Glomerular visceral epithelial cell (primary cell): ENCODE measurements at regions not wholly inside any gene's neighbourhood (a gene's known extent, or its start where the extent isn't known, plus 50 kb on each side); places are given as distances from the start of the nearest gene placed in this dataset.
"Not testable (repeated sequence)": the region's sequence is repeated elsewhere in the genome, so short reads cannot be mapped to it uniquely, and the experiment has no call there.

Experiments used
- DNase-seq: peaks from one replicate; pipeline ENCODE4 v3.0.0-alpha.2; 2016; ENCODE audit errors: extremely low spot score

DNA sequence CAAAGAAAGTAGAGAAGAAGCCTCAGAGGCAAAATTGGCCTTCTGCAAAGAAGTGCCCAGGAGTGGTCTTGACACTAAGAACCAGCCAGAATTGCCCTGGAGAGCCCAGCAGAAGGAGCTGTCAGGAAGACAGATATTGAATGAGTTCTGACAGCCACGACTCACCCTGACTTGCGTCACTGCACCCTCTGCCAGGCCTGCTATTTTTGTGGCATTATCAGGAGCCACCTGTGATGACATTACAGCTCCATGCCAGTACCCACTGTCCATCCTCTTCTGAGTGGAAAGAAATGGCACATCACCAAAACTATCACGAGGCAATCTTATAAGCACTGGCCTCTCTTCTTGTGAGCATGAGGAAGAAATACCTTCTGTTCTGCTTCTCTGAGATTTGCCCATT lies 67.7 kb downstream of the SMIM20 start:
- peak; percentile 40 for DNase-seq

GRCh38 chr4:25982962-25983361 lies 68.9 kb downstream of the SMIM20 start:
- no peak for DNase-seq

- DNase-seq: no peak
Measured at GRCh38 chr4:25984266-25984665, 70.2 kb downstream of the SMIM20 start.

DNA sequence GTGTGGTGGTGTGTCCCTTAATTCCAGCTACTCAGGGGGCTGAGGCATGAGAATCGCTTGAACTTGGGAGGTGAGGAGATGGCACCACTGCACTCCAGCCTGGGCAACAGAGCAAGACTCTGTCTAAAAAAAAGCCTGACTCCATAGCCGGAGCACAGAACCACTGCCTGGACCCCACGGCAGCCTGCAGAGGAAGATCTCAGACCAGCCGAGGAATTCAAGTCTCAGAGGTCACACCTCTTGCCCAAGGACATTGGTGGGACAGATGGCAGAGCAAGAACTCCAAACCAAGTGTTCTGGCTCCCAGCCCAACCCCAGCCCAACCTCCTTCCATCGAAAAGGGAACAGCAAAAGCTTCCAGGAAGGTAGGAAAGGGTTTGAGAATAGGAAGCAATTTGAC lies 70.8 kb downstream of the SMIM20 start:
- no peak for DNase-seq

- no peak for DNase-seq
Measured at GRCh38 chr4:25986807-25987206, 72.8 kb downstream of the SMIM20 start.

DNA sequence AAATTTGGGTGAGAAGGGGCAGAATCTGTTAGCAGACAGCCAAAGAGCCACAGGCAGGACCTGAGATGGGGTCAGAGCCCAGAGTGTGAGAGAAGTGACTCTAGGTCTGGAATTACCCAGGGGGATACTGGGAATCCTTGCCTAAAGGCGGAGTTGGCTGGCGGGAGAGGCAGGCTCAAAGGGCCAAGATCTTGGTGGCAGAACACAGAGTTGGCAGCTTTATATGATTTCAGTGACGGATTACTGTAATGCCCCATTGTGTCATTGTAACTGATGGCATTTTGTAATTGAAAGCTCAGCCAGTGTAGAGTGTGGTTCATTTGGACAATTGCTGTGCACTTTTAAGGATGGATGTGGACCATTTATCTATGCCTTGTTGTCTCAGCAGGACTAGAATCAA lies 77.3 kb downstream of the SMIM20 start:
- DNase-seq: no peak

DNA sequence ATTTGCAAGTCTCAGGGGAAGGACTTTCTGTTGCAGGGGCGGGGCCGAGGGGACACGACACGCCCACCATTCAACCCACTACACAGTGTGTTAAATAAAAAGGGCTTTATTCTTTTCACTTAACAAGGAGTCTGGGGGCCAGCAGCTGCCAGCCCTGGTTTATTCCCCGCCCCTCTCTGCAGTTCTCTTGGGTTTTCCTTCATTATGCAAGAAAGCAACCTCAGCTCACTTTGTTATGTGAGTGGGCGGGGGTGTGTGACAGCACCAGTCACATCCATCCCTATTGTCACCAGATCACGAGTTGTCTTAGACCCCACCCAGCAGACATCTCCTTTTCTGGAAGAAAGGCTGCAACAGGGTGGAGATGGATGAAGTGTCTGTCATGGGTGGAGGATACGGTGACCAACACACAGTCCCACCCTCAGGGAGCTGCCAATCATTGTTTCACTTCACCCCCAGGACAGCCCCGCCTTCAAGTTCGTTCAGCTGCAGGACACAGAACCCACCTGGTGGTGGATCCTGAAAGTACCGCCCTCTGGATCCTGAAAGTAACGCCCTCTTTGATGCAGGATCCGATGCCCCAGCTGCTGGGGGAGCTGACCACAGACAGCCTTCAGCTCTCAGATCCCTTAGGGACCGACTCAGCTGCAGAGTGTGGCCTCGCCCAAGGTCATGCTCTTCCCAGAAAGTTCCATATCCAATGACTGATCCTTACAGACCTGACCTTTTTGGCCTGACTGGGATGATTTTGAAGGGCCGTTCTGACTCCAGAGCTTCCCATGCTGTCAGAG lies 79.6 kb downstream of the SMIM20 start:
- no peak for DNase-seq

DNA sequence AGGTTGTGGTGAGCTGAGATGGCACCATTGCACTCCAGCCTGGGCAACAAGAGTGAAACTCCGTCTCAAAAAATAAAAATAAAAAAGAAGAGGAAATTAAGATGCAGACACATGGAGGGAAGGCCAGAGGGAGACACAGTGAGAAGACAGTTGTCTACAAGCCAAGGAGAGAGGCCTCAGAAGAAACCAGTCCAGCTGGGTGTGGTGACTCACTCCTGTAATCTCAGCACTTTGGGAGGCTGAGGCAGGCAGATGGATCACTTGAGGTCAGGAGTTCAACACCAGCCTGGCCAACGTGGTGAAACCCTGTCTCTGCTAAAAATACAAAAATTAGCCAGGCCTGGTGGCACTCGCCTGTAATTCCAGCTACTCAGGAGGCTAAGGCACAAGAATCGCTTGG lies 80.6 kb downstream of the SMIM20 start:
- peak; percentile 28 for DNase-seq

DNA sequence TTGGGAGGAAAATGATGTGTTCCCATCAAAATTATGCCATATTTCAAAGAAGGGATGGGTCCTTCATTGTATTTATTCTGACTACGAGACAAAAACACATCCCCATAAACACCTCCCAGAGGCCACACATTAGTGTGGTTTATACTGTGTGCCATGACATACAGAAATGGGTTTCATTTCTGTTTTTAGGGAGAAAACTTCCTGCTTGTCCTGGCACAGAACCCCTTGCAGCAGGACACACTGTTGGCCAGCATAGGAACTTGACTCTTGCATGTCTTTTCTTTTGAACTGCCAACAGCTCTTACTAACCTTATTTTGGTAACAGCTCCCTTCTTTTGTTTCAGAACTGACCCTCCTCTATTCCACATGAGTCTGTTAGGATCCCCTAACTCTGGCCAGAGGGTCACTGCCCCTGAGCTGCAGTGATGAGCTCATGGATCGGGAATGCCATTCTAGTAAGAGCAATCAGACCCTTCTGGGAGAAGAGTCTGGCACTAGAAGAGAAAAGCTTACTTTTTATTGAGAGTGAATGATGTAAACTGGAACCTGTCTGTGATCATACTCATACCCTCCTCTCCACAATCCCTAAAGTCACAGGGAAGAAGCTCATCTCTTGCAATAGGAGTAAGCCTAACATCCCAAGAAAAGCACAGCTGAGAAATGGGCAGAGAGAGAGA lies 86.4 kb downstream of the SMIM20 start:
- DNase-seq: peak; percentile 33

- DNase-seq: no peak
Measured at GRCh38 chr4:26001413-26001812, 87.4 kb downstream of the SMIM20 start.

DNA sequence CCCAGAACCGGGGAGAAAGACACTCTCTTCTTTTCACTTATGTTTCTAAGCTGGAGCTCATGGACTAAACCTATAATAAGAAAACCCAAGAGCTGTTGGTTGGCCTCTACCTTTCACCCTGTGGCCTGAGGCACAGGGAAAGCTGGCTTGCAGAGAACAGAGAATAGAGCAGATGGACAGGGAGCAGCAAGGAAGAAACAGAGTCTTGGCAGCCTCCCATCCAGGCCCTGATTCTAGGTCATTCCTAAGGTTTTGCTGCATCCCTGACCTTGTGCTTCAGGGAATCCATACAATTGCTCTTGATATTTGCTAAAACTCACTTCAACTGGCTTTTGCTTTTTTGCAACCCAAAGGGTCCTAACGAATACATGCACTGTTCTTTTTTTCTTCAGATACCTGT lies 87.8 kb downstream of the SMIM20 start:
- no peak for DNase-seq

GRCh38 chr4:26003056-26003455 lies 89.0 kb downstream of the SMIM20 start:
- no peak for DNase-seq

- no peak for DNase-seq
Measured at GRCh38 chr4:26004290-26004689, 90.3 kb downstream of the SMIM20 start.

DNA sequence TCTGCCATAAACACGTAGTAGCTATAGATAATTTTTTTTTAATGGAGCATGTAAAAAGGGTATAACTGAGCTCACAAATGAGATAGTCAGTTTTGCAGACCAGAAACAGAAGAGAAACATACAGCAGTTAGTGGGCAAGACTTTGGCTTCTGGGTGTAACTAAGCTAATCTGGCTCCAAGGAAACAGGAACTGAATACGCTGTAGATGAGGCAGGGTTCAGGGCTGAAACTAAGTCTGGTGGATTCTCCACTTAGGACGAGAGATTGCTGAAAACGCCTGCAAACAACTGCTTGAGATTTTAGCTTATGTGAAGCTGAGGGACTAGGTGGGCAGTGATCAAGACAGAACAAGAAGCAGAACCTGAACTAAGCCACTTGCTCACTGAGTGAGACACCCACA lies 91.7 kb downstream of the SMIM20 start:
- DNase-seq: no peak

GRCh38 chr4:26008737-26009136 lies 94.7 kb downstream of the SMIM20 start:
- DNase-seq: no peak

DNA sequence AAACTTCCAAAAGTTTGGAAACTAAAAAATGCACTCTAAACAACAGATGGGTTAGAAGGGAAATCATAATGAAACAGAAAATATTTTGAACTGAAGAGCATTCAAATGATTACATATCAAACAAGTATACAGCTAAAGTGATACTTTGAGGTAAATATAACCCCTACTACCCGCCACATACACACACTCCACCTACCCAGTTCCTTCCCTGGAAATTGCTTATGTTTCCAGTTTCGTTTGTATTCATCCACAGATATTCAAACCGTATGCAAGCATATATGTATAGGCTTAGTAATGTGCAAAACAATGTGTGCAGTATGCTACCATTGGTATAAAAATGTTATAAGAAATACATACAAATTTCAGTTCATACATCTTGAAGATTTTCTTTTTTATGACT lies 95.5 kb downstream of the SMIM20 start:
- DNase-seq: no peak

- DNase-seq: no peak
Measured at GRCh38 chr4:26010304-26010703, 96.3 kb downstream of the SMIM20 start.

DNA sequence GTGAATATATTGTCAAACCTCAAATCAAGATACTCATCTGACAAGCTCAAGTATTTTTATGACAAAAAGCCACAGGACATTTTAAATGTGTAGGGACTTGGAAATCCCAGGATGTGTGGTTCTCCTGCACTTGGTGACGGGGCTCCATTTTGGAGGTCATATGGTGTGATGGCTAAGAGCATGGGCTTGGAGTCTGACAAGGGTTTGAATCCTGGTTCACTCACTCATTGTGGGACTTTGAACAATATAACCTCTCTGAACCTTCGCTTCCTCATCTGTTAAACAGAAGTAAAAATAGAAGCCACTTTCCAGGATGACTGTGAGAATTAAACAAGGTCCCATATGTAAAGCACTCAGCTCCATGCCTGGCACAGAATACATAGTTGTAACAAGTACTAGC lies 99.6 kb downstream of the SMIM20 start:
- no peak for DNase-seq

DNA sequence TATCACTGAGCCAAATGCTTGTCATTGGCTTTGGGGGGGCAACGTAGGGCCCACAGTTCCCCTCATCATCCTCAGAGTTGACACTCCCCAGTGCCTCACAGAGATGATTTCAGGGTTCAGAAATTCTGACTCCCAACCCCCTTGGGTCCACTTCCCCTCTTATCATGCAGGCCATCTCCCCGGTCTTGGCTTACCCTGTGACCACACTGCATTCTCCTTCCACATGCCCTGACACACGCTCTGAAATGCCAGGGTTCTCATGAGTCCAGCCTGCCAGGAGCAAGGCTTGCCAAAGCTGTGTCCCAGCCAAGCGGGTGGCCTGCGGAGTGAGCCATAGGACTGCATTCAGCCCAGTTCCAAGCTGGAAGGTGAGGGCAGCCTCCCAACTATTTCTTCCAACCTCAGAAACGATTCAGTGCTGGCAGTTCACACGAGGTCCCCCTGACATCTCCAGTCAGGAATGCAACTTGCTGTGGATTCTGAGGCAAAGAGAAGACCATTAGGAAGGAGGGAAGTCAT lies 101.2 kb downstream of the SMIM20 start:
- peak; percentile 91 for DNase-seq

GRCh38 chr4:26015906-26016305 lies 101.9 kb downstream of the SMIM20 start:
- no peak for DNase-seq

GRCh38 chr4:26017531-26017930 lies 103.5 kb downstream of the SMIM20 start:
- no peak for DNase-seq

DNA sequence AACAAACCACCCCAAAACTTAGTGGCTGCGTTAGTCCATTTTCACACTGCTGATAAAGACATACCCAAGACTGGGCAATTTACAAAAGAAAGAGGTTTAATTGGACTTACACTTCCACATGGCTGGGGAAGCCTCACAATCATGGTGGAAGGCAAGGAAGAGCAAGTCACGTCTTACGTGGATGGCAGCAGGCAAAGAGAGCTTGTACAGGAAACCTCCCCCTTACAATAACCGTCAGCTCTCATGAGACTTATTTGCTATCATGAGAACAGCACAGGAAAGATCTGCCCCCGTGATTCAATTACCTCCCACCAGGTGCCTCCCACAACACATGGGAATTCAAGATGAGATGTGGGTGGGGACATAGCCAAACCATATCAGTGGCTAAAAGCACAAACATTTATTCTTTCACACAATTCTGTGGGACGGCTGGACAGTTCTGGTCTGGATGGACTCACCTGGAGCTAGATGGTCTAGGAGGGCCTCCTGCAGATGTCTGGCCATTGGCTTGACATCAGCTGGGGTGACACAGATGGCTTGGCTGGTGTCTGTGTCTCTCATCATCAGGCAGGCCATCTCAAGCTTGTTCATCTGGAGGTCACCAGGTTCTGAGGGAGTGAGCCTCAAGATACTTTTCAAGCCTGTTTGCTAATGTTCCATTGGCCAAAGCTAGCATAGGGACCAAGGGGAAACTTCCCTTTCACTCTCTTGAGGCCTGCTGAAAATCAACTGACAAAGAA lies 104.1 kb downstream of the SMIM20 start:
- not testable (repeated sequence) for DNase-seq
